Left cardiac atrium (tissue), 4 donors: ENCODE measurements at regions not wholly inside any gene's neighbourhood (a gene's known extent, or its start where the extent isn't known, plus 50 kb on each side); places are given as distances from the start of the nearest gene placed in this dataset.

Experiments used
- ATAC-seq, 2 donors: fragments of 200-7000 bp; cut with Tn5 transposase; one replicate each; pipeline ENCODE4 v1.9.1; 2020; ENCODE audit warnings: mild to moderate bottlenecking in 2 of 2, moderate library complexity in 2 of 2
- DNase-seq: peaks from one replicate; pipeline ENCODE4 v3.0.0-alpha.2; 2020
- intact Hi-C, 2 donors: fragments of 100-400 bp; cut with DNase I; formaldehyde crosslinking; loops; one replicate each; pipeline versions ENCODE4 v1.14.1 to v1.15.1; 2022 to 2023
- donor health status: DM: no; HTN: yes; CAD: no.
- donor health status: DM: no; HTN: yes; CAD: no; lungs with severe emphysema.
- donor health status: DM: yes; HTN: yes; CAD: no.
- donor health status: Dilated cardiomyopathy.

DNA sequence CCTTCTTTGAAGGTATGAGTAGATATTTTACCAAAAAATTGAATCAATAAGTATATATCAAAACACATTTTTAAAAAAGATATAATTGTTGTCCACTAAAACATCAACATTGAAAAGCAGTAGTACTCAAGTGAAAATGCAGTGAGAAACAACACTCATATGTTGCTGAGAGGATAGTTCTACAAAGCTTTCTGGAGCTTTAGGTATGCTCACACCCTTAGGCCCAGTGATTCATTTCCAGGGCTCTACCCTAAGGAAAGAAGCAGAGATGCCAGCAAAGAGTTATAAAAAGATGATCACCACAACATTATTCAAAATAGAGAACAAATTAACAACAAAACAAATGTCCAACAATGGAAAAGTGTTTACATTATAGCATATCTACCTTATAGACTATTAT lies 197.3 kb upstream of the CCDC150 start:
- ATAC-seq: no peak
- intact Hi-C loops: loop anchor here in 1 of 2 donors (5.0 kb wide), 1 partner anchor 135 kb away; no protein-coding TSS in a partner anchor
- no peak for DNase-seq

DNA sequence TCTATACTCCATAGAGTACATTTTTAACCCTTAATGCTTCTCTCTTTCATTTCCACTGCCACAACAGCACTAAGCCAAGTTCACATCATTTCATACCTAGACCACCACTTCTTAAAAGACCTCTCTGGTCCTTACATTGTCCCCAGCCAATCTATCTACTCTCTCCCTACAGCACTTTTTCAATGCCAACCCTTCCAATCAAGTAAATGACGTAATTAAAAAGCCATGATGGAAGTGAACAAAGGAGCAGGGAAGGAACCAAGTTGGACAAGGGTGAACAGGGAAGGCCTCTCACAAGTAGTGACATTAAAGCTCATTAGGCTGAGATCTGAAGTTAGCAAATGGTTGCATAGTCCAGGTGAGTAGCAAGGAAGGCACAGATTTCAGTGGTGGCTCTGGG lies 195.1 kb upstream of the CCDC150 start:
- DNase-seq (no peak), ATAC-seq (no peak)
- intact Hi-C loops: loop anchor here in 1 of 2 donors (5.0 kb wide), 1 partner anchor 137 kb away; no protein-coding TSS in a partner anchor

DNA sequence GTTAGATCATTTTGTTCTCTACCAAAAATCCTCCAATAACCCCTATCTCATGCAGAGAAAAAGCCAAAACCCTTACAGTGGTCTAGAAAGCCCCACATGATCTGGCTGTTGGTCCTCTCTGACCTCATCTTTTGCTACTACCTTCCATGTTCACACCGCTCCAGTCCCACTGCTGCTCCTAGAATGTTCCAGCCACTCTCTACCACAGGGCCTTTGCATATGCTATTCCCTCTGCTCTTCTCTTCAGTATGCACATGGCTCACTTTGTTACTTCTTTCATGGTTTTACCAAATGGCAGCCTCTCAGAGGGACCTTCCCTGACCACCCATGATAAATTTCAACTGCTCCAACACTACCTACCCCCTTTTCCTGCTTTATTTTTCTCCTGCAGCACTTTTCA lies 193.5 kb upstream of the CCDC150 start:
- intact Hi-C loops: no loop called here
- DNase-seq (no peak), ATAC-seq (no peak)

DNA sequence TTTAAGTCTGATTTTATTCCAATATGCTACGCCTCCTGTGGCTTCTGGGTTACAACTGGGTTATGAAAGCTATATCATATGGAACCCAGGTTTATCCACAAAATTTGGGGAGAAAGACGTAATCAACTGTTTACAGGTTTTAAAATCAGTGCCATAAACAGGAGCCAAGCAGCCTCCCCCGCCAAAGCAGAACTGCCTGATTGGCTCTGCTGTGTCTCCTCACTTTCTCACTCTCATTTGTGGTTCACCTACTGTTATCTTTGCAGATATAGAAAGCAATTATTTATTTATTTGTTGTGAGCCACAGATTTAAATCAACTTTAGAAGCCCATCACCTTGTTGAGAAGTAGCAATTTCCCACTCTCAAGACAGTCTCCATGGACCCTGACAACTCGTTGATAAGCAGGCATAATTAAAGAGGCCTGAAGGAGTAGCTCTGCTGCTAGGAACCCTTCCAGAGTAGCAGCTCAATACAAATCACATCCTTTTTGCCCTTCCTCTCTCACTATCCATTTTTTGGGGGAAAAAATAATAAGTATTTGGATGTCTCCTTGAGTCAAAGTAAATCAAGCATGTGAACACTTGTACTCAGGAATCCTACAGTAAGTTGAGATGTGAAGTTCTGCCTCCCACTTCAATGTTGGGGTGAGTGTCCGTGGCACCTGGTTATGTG lies 191.0 kb upstream of the CCDC150 start:
- ATAC-seq (no peak), DNase-seq (no peak)
- intact Hi-C loops: no loop called here

DNA sequence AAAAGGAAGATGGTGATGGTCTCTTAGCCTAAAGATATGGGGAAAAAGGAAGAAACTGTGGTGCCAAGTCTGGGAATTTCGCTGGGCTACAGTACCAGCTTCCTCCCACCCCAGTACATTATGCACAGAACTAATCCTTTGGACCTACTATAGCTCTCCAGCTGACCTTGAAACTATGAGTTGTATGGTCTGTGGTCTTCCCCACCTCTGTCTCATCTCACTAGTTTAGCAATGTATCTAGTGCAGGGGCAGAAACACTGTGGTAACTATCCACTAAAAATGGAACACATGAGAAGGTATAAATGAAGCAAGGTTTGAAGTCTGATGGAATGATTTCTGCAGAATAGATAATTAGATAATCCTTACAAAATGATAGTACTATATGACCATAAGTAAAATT lies 190.4 kb upstream of the CCDC150 start:
- DNase-seq (no peak), ATAC-seq (no peak)
- intact Hi-C loops: no loop called here

DNA sequence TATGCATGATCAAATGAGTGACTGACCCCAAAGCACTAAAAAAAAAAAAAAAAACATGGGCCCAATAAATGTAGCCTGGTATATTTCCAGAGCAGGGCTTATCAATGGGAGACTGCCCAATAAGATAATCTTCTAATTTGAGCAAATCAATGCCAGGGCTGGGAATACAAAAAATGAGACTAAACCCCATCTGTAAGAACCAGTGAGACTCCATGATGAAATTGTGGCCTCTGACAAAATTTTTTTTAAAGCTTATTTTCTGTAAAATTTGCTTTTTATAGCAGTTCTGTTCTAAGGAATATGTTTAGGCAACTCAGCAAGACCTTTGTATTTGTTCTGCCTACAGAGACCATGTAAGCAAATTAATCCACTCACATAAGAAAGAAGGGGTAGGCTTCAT lies 186.8 kb upstream of the CCDC150 start:
- ATAC-seq: no peak
- intact Hi-C loops: loop anchor here (5.0 kb wide), 1 partner anchor 155 kb away; no protein-coding TSS in a partner anchor

DNA sequence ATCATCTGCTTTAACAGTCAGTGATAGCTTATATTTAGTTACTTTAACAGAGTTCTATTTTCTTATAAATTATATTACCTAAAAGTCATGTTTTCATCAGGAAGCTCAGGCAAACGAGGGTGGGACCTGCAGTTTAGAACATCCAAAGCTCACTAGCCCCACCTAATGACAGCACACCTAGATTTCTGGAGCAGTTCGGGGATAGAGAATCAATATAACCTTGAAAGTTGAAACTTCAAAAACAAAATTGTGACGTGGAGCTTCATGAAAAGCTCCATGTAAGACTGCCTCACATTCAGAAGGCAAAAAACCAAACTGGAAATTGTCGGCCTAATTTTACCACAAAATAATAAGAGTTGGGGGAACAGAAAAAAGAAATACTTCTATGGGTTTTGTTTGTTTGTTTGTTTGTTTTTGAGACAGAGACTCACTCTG lies 185.9 kb upstream of the CCDC150 start:
- intact Hi-C loops: loop anchor here (5.0 kb wide), 1 partner anchor 156 kb away; no protein-coding TSS in a partner anchor
- ATAC-seq (peak in 1 of 2 donors; percentile 57), DNase-seq (no peak)

More for the DNA sequence above, 186.8 kb upstream of the CCDC150 start:
- no peak for DNase-seq

DNA sequence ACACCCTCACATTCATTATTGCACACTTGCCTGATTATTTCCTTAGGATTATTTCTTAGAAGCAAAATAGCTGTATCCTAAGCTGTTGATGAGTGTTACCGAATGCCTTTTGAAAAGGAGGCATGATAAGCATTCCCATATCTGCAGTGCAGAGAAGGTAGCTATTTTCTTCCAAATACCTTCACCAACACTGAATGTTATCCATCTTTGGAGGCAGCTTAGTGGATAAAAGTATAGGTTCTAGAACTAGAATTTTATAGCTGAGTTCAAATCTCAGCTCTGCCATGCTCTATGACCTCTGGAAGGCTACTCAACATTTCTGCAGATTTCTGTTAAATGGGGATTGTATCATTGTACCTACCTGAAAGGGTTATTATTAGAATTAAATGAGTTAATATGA lies 185.0 kb upstream of the CCDC150 start:
- ATAC-seq: no peak
- intact Hi-C loops: loop anchor here (5.0 kb wide), 1 partner anchor 157 kb away; no protein-coding TSS in a partner anchor
- DNase-seq: no peak

DNA sequence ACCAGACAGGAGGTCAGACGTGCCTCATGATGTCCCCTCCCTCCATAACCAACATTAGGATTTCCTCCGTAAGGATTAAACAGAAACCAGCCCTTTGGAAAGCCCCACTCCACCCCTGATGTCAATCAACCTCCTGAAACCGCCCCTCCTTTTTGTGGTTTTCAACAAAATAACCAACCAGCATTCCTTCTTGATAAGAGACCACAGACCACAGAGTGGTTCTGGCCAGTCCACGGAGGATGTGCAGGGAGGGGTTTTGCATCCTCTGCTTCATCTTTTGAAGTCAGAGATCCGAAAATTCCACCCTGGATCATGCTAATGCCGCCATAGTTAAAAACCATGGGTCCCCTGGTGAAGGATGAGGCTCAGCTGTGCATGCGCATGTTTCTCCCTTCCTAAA lies 180.0 kb upstream of the CCDC150 start:
- no peak for ATAC-seq
- intact Hi-C loops: no loop called here
- no peak for DNase-seq

DNA sequence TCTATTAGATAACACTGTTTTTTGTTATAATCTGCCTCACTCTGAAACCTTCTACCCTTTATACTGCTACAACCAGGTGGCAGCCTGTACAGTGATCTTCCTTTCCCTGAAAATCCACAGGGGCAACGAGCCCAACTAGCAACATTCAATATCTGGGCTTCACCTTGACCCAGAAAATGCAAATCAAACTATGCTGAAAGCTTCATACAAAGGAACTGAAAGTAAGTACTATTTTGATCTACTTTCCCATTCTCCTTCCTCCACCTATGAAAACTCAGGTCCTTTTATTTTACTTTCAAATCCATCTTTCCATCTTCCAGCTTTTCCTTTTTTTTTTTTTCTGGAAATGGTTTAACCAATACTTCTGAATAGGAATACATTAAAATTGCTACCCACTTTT lies 175.8 kb upstream of the CCDC150 start:
- ATAC-seq: no peak
- no peak for DNase-seq
- intact Hi-C loops: loop anchor here (10.0 kb wide), 2 partner anchors 131 to 291 kb away; partner anchors contain the start of gene HECW2 (in 1 of the 2)

DNA sequence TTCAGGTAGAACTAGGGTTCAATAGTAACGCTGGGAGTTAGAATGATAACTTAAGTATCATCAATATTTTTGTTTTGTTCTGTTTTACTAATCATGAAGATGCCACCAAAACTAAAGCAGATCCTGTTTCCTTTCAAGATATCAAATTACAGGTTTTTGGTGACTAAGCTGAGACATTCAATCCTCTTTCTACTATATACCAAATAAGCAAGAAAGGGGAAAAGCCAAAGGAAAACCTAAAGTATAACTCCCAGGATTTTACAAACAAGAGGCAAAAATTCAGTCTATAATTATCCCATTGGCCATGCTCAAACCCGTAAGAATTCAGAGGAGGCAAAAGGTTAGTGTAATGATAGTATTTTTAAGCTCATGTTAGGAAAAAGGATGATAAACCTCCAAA lies 175.2 kb upstream of the CCDC150 start:
- ATAC-seq: no peak

DNA sequence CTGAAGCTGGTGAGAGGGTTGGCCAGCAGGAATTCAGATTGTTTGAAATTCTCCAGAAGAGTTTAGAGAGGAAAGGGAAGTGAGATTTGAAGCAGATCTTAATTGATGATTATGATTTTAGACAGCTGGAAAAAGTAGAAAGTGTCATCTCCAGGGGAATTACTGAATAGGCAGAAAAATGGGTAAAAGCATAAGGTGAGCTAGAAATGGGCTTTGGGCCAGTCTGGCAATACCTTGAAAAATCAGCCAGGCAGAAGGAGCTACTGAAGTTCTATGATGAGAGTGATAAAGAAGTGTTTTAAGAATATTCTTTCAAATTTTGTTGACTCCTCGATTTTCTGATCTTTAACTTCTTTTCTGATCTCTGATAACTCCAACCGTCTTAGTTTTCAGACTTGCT lies 172.9 kb upstream of the CCDC150 start:
- no peak for DNase-seq
- intact Hi-C loops: loop anchor here (10.0 kb wide), 2 partner anchors 128 to 288 kb away; partner anchors contain the start of gene HECW2 (in 1 of the 2)
- no peak for ATAC-seq

More for the DNA sequence above, 175.2 kb upstream of the CCDC150 start:
- DNase-seq: no peak
- intact Hi-C loops: loop anchor here (10.0 kb wide), 2 partner anchors 130 to 290 kb away; partner anchors contain the start of gene HECW2 (in 1 of the 2)

DNA sequence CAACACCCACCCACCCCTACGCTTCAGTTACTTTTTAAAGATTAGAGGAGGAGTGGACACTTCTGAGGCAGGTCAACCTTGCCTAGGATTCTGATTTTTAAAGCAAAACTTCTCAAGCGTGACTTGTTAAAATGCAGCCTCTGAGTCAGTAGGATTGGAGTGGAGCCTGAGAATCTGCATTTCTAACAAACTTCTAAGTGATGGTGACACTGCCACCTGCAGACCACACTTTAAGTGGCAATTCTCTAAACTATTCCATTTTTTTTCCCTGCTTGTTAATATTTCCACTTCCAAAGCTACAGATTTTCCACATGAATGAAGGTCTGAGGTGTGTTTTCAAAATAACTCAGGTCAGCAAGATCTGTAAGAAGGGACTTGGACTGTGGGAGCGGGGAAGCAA lies 171.1 kb upstream of the CCDC150 start:
- no peak for ATAC-seq
- DNase-seq: no peak
- intact Hi-C loops: loop anchor here (10.0 kb wide), 2 partner anchors 126 to 286 kb away; partner anchors contain the start of gene HECW2 (in 1 of the 2)

DNA sequence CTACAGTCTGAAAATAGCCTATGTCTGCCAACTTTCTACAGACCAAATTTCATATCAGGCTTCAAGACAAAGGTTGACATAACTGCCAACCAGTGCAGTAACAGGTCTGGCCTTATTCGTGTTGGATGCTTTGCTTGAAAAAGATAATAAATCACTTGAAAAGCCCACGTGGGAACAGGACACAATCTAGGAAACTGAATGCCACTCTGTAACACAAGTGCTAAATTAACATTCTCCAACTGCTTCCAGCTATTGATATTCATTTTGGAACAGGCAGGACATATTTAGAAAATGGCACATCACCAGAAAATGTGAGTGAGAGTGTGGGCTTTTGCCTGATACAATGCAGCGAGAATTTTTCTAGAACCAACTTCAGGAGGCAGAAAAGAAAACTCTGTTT lies 165.9 kb upstream of the CCDC150 start:
- ATAC-seq (peak; percentile 91 to 94), DNase-seq (no peak)
- intact Hi-C loops: no loop called here

DNA sequence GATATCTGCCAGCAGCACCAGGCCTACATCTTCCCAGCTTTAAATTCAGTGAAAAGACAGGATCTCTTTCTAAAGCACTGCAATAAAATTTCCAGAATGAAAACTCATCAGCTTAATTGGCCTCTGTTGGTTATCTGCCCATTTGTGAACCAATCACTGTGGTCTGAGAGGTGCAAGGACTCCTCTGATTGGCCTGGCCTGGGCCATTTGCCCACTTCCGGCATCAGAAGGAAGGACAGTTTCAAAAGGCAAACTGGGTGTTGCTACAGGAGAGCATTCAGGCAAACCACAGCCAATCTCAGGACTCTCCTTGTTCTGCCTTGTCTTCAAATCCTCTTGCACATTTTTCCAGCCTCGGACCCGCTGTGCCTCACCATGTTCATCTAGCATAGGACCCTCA lies 163.9 kb upstream of the CCDC150 start:
- intact Hi-C loops: no loop called here
- ATAC-seq: no peak
- DNase-seq: no peak

DNA sequence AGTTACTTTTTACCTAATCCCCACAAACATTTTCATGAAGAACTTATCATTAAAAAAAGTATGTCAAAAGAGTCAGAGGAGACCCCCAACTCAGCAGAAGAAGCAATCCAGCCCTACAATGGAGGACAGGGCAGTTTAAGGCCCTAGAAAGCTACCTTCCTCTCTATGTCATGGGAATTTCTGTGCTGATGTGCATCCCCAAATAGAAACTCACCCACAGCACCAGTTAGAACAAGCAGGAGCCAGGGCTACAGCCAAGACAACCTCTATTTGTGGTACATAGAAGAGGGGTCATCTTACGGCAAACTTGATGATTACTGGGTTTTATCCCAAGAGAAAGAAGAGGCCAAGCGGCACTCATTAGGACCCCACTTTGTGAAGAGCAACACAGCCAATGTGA lies 160.9 kb upstream of the CCDC150 start:
- intact Hi-C loops: no loop called here

DNA sequence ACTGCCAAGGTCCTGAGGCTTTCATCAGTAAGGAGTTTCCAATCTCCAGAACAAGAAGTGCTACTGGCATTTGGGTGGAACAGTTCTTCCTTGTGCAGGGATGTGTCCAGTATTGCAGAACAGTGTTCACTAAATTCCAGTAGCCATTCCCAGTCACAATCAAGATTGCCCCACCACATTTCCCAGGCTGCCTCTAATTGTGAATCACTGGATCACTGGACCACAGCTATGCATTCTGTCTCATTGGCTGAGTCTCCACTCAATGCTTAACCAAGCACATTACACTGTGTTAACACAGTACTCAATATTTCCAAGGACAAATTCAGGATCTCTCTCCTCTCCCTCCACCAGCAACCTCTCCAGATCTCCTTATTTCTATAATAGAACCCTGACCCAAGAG lies 160.2 kb upstream of the CCDC150 start:
- ATAC-seq: peak in 1 of 2 donors; percentile 30
- intact Hi-C loops: no loop called here
- no peak for DNase-seq

More for the DNA sequence above, 160.9 kb upstream of the CCDC150 start:
- no peak for ATAC-seq
- DNase-seq: no peak

DNA sequence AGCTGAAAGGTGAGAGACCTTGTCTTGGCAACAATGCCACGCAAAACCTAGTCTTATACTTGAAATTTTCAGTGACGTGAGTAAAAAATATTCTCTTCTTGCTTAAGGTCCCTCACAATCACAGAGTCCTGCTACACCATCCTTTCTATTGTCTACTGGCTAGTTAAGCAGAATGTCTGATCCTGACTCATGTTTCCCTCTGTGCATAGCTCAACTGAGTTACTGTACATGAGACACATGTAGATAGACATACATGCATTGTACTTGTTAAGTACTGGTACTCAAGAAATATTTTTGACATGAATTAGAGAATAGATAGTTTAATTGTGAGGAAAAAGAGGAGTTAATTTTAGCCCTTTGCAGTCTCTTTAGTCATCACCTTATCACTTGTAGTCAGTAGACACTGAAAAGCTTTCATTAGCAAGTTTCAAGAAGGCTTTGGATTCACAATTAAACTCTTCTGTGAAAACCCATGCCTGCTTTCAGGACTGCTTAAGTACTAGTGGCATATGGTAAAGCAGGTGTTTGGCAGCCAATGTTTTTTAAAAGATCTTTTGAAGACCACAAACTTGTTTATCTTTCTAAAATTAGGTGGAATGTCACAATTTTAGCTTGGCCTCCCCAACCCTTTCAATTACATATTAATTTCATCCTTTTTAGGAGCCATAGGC lies 158.7 kb upstream of the CCDC150 start:
- DNase-seq: no peak

DNA sequence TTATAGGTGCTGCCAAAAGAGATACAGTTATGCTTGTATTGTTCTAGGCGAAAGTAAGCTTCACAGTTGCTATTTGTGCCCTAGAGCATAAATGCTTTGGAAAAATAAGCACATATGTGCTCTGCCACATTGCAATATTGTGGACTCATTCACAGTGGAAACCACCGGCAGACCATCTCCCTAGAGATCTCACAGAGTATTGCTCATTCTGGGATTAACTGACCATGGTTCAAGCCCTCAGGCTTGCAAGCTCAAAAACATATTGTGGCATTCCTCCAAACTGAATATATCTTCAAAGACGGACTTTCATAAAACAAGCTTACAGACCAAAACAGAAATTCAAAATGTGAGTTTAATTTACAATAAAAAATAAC lies 158.2 kb upstream of the CCDC150 start:
- no peak for ATAC-seq
- no peak for DNase-seq
- intact Hi-C loops: no loop called here

More for the DNA sequence above, 158.7 kb upstream of the CCDC150 start:
- no peak for ATAC-seq
- intact Hi-C loops: no loop called here
